ENCODE measurements at regions not wholly inside any gene's neighbourhood (a gene's known extent, or its start where the extent isn't known, plus 50 kb on each side); places are given as distances from the start of the nearest gene placed in this dataset.

GRCh38 chr12:65594409-65594808 is 229.9 kb upstream of the HMGA2 start:
- H3K9ac ChIP-seq (replicated peaks; ENCODE audit: extremely low read depth, insufficient read depth, low read length) = no peak overlapping the region
- H3K27ac ChIP-seq (ENCODE audit: insufficient read depth, low read depth, low read length) = no peak overlapping the region
- no peak for TF ChIP-seq CTCF (IDR thresholded peaks at IDR 0.05; ENCODE audit: extremely low read depth in 1 of 2, insufficient read depth in 1 of 2, low read depth in 1 of 2, low read length in 2 of 2)
- no peak for TF ChIP-seq EZH2 (IDR thresholded peaks at IDR 0.05; ENCODE audit: borderline replicate concordance, low read depth, low read length, severe bottlenecking)
- no peak for TF ChIP-seq POLR2A (IDR thresholded peaks at IDR 0.05; ENCODE audit: low read depth, low read length)
- no peak for TF ChIP-seq MAX (IDR thresholded peaks at IDR 0.05; ENCODE audit: insufficient read depth, insufficient read length)
- TF ChIP-seq FOS (IDR thresholded peaks at IDR 0.05; ENCODE audit: borderline replicate concordance, insufficient read depth, low read length) = no peak
- no peak for TF ChIP-seq POLR2AphosphoS5 (IDR thresholded peaks at IDR 0.05; ENCODE audit: insufficient read depth, low read depth, low read length)
- no peaks in the 10 kb centered on the region for H3K27me3 ChIP-seq (ENCODE audit: control insufficient read depth in 2 of 2, insufficient read depth in 2 of 2, low read length in 2 of 2)
- no peak overlapping the region for H3K4me3 ChIP-seq (replicated peaks in 1 of 3; ENCODE audit: insufficient read depth in 1 of 3, low read depth in 1 of 3, low read length in 3 of 3)
- H3K79me2 ChIP-seq (ENCODE audit: control insufficient read depth, insufficient read depth, low read length) = no peaks in the 10 kb centered on the region
- CTCF ChIA-PET = interaction anchor here (1.1 to 2.1 kb wide), 6 partner anchors 8 to 38 kb away, joined by 3 to 18 read pairs (median 3); no protein-coding TSS in a partner anchor
- DNase-seq (ENCODE audit: low read depth, low spot score) = no peak
- H3K9me3 ChIP-seq (replicated peaks; ENCODE audit: control insufficient read depth, insufficient read depth, low read length) = no peaks in the 10 kb centered on the region
- no peak overlapping the region for H3K4me2 ChIP-seq (ENCODE audit: insufficient read depth, low read length)
- H2AFZ ChIP-seq (ENCODE audit: low read depth, low read length) = peak overlapping the region; percentile 56
- no peaks in the 10 kb centered on the region for H3K9me1 ChIP-seq (replicated peaks; ENCODE audit: control insufficient read depth, extremely low read depth, insufficient read depth, low read length)
- no peaks in the 10 kb centered on the region for H4K20me1 ChIP-seq (replicated peaks; ENCODE audit: control insufficient read depth, extremely low read depth, insufficient read depth, low read length)
- peak; percentile 18 for FAIRE-seq
- POLR2A ChIA-PET = no interaction called here
- no TSS peak for BruUV-seq (replicated peaks)
- dilution Hi-C loops (cut with MboI; ENCODE audit: extremely low pct_ligation_motif_present, low sequenced_read_pairs) = no loop called here
- H3K4me1 ChIP-seq (ENCODE audit: control insufficient read depth, extremely low read depth, insufficient read depth, low read length) = peaks cover 6% of the 10 kb centered on the region
- intact Hi-C loops (cut with micrococcal nuclease) = no loop called here
- no peaks in the 10 kb centered on the region for H3K36me3 ChIP-seq (ENCODE audit: control insufficient read depth in 2 of 2, extremely low read depth in 1 of 2, insufficient read depth in 2 of 2, low read length in 2 of 2)
